Sigmoid colon (tissue), 4 donors: ENCODE measurements at regions not wholly inside any gene's neighbourhood (a gene's known extent, or its start where the extent isn't known, plus 50 kb on each side); places are given as distances from the start of the nearest gene placed in this dataset.

Experiments
- POLR2AphosphoS5 ChIP-seq, 4 donors: sonication (generic); formaldehyde crosslinking; IDR thresholded peaks; one replicate each; pipeline ENCODE4 v1.6.1; 2017; ENCODE audit warnings: antibody characterized with exemption in 4 of 4
- TF ChIP-seq, protein P1 (sequence below), 4 experiments: fragments of 450-650 bp in 3 of 4; fragments of 200-600 bp in 1 of 4; IDR thresholded peaks; one replicate each; pipeline ENCODE4 v1.5.1; 2016 to 2019; ENCODE audit warnings: antibody characterized with exemption in 4 of 4, mild to moderate bottlenecking in 3 of 4, moderate library complexity in 2 of 4

DNA sequence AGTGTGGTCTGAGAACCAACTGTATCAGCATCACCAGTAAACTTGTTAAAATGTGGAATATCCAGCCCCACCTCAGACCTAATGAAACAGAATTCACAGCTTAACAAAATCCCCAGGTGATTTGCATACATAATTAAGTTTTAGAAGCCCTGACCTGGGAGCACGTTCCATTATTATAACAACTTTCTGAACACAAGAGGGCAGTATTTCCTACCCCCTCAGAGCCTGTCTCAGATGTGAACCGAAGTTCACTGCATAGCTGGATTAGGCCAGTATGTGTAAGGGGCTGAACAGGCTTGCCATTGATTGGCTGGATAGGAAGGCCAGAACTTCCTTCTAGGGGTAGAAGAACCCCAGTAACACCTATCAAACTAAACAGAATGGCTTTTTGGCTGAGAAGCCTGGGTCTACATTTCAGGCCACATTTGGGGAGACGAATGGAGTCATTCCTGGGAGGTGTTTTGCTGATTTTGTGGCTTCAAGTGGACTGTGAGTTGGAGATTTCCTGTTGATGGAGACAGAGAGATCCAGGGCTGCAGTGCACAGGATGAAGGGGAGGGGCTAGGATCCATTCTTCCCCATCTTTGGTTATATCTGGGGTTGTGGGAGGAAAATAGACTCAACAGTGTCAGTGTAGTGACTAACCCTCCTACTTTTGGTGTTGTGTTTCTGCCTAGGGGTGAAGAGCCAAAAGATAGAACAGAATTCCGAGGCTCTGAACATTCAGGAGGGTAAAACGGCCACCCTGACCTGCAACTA lies 94.7 kb upstream of the OR4E1 start:
- TF ChIP-seq, protein P1, sequence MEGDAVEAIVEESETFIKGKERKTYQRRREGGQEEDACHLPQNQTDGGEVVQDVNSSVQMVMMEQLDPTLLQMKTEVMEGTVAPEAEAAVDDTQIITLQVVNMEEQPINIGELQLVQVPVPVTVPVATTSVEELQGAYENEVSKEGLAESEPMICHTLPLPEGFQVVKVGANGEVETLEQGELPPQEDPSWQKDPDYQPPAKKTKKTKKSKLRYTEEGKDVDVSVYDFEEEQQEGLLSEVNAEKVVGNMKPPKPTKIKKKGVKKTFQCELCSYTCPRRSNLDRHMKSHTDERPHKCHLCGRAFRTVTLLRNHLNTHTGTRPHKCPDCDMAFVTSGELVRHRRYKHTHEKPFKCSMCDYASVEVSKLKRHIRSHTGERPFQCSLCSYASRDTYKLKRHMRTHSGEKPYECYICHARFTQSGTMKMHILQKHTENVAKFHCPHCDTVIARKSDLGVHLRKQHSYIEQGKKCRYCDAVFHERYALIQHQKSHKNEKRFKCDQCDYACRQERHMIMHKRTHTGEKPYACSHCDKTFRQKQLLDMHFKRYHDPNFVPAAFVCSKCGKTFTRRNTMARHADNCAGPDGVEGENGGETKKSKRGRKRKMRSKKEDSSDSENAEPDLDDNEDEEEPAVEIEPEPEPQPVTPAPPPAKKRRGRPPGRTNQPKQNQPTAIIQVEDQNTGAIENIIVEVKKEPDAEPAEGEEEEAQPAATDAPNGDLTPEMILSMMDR (IDR thresholded peaks at IDR 0.05), result no peak
- TF ChIP-seq POLR2AphosphoS5 (IDR thresholded peaks at IDR 0.05), result no peak
